NCI-H1436 (cell line): ENCODE measurements at regions not wholly inside any gene's neighbourhood (a gene's known extent, or its start where the extent isn't known, plus 50 kb on each side); places are given as distances from the start of the nearest gene placed in this dataset.

ENCODE experiments used
- DNase-seq: peaks from one replicate; lab custom pipeline; 2025; lab: John Stamatoyannopoulos, UW

DNA sequence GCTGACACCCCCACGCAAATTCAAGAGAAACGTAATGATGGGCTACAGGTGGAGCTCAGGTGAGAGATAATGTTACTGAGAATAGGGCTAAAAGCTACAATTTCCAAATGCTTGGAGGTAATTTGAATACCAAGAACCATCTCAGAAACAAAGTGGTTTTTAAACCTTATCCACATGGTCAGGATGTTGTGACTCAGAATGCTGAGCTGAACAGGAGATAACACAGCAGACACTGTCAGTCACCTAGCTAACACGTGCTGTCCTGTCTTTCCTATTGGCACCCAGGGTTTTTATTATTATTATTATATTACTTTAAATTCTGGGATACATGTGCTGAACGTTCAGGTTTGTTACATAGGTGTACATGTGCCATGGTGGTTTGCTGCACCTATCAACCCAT lies 233.0 kb upstream of the MAF start:
- no peak for DNase-seq

DNA sequence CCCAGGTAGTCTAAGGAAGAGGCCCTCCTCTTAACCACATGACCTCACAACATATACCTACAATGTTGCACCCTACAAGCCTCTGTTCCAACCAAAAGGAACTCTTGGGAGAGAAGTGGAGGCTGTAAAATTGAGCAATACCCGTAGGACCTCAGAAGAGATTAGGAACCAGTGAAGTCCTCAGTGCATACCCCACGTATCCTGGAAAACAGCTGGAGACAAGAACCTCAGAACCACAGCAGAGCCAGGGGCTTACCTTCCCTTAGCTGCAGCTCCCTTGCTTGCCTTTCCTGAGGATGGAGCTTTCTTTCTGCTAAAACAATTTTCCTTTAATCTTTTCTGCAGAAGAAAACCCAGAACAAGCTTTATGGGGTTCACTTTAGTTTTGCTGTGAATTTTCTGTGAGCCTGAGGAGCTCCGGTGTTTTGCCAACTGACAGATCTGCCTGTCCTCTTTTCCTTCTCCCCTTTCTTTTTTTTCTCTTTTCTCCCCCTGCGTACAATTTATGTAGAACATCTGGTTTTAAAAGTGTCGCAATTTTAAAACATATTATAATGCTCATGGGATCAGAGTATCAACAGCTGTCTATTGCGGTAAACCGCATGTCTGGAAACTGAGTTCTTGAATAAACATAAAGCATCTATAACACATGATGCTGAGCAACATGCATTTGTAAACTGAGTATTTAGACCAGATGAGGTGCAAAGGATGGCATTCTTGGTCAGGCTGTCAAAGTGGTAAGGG lies 226.4 kb upstream of the MAF start:
- no peak for DNase-seq

DNA sequence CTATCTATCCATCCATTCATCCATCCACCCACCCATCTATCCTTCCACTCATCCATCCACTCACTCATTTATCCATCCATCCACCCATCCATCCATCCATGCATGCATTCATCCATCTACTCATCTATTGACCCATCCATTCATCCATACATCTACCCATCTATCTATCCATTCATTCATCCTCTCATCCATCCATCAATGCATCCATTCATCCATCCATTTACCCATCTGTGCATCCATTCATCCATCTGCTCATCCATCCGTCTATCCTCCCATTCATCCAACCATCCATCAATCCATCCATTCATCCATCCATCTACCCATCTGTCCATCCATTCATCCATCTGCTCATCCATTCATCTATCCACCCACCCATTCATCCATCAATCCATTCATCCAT lies 224.5 kb upstream of the MAF start:
- no peak for DNase-seq

DNA sequence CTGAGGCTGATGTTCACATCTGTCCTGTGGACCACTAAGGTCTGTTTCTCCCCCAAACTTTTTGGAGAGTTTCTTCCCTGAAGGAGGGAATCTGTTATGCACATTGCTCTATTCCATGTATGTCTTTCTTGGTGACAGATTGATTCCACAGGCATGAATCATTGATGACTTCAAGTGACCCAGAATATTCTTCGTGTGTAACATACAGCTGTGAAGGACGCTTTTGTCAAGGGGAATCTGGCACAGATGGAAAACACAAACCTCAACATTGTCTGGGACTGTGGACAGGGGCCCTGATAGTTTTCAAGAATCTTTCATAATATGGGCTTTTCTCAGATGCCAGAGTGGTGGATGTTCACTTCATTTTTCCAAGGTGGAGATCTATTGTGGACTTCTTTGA lies 223.1 kb upstream of the MAF start:
- DNase-seq: no peak

DNA sequence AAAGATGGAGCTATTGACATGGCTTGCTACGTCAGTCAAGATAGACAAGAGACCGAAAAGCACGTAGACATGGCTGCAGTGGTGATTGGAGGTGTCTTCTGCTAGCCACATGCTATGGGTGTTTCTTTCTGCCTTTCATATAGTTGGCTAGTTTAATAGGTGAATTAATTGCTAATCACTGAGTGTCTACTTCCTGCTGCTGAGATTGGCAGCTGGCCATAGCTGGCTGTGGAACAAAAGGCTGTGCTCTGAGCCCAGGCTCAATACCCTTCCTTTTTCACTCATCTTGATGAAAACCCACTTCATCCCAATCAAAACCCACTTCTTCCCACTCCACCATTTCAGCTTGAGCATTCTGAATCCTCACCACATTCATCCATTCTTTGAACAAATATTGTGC lies 221.4 kb upstream of the MAF start:
- DNase-seq: no peak

DNA sequence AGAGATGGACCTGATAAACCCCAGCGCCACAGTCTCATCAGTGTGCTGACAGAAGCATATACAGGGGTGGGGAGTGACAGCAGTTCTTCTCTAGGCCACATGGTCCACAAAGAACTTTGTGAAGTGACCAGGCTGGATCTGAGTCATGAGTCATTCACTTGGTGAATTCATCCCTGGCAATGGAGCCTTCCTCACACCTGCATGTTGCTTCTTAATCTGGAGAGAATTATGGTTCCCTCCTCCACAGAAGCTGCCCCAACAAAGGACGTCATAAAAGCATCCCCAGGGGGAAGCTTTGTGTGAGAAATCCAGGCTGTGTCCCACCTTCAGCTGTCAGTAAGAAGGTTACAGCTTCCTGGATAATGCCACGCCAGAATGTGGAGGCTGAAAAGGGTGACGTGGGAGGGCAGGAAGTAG lies 215.6 kb upstream of the MAF start:
- DNase-seq: no peak

DNA sequence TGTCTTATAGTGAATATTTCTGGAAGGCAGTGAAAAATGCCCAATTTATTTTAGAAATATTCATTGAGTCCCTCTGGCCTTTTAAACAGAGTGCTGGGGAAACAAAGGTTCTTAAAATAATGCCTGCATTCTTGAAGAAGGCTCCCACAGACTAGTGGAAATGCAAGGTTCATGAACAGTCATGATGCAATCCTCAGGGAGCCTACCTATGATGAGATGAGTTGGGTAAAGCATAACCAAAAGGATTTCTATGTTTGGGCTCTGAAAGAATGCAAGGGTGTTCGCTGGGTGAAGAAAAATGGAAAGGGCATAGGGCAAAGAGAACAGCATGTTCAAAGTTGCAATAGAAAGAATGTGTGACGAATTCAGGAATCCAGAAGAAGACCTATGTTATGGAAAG lies 214.5 kb upstream of the MAF start:
- no peak for DNase-seq

DNA sequence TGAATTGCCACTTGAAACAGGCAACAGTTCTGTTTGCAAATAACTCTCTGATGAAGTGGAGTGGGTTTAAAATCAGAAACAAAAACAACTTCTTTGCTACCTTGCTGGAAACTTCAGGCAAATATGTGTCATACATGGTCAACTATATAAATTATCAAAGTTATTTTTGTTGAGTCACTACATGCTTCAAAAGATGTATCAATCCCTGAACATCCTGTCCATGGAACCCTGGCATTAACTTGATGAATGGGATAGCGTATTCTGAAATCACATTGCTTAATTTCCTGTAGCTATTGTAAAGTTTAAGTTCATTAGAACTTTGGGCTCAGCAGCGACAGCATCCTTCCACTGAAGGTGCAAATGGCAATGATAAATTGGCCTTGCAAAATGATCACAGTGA lies 213.6 kb upstream of the MAF start:
- DNase-seq: no peak

DNA sequence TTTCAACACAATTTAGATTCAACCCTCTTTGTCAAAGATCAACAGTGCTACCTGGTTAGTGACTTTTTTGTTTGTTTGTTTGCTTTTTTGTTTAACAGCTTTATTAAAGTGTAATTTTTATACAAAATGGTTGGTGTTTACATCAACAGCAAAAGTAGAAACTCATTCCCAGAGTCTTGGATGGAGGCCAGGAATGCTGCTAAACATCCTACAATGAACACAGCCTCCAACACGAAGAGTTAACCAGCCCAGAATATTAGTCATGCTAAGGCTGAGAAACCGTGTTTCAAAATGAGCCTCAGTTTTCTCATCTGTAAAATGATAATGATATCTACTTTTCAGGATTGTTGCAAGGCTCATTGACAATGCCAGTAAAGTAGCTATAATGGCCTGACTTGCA lies 211.0 kb upstream of the MAF start:
- no peak for DNase-seq

DNA sequence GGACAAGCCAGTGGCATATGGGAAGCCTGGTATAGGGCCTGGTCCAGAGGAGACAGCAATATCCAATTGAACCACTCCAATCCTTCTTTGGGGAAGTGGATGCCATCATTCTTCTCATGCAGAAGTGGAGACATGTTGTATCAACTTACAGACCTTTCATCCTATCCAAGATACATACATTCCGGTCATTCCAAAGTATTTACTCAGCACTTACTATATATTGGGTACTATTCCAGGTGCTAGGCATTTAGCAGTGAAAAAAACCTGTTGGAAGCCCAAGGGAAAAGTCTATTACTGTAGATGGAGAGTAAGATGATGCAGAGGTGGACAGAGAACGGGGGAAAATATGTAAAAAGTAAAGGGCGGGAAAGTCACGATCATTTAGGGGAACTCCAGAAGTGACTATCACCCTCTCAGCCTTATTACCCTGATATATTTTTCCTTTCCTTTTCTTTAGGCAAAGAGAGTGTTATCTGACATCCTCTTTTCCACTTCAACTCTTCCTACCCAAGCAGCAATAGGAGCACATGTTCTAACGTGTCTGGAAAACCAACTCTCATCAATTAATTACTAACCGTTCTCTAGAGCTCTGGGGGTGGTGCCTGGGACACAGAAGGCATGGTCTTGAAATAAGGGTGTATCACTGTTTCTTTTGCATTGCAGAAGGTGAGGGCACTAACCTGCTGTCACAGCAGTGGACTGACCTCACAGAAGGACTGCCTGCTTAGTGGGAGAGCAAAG lies 210.1 kb upstream of the MAF start:
- DNase-seq: no peak

DNA sequence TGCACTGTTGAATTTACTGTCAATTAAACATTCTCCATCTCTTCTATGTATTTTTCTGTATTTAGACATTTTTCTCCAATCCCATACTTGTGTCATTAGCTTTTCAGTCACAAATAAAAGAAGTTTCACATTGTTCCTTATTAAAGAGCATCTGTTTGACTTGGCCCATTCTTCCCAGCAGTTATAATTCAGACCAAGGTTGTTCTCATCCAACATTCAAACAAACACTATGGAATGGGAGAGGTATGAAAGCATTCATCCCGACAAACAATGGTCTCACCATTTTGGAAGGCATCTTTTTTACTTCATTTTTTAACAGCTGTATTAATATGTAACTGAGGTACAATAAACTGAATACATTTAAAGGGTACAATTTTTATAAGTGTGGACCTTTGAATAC lies 208.8 kb upstream of the MAF start:
- DNase-seq: no peak

DNA sequence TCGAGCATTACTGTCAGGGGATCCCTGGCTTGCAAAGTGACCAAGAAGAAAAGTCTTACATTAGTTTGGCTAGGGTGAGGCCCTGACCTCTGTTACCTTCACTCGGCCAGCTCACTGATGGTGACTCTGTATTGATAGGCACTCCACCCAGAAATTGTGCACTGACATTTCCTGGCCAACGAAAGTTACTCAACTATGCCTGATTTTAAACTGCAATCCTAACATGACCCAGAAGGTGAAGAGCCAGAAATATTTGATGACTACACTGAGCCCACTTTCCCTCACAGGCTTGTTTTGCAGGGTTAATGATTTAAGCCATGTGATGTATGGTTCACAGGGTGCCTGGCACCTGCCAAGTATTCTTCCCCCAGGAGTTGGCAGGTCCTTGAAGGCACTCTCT lies 208.2 kb upstream of the MAF start:
- DNase-seq: no peak

DNA sequence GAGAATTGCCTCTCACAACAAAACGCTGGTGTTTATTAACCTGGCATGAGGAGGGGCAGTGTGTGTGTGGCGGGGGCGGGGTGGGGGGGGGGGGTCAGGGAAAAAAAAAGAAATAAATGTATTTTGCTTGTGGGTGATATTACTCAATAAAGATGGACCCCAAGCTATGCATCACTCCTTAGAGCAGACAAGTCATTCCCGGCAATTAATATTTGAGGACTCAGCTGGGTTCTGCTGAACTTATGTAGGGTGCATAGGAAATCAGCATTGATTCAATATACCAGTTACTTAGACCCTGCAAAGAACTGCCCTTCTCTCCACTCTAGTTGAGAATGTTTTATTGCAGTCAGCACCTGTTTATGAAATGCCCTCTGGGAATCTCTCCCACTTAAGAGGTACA lies 206.2 kb upstream of the MAF start:
- no peak for DNase-seq

DNA sequence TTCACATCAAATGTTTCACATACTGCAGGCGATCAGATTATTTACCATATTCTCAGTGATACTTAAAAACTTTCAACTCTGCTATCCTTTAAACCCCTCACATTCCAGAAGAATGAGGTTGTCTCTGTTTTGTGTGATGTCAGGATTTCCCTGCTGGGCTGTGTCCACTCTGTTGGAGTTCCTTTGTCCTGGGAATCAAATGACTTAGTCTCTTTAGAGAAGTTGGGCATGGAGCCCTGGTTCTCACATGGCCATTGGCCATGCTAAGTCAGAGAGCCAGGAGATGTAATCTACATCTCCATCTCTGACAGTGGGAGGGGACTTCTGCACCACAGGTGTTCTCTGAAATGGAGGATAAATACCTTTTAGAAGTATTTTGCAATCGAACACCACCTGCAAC lies 205.1 kb upstream of the MAF start:
- no peak for DNase-seq

DNA sequence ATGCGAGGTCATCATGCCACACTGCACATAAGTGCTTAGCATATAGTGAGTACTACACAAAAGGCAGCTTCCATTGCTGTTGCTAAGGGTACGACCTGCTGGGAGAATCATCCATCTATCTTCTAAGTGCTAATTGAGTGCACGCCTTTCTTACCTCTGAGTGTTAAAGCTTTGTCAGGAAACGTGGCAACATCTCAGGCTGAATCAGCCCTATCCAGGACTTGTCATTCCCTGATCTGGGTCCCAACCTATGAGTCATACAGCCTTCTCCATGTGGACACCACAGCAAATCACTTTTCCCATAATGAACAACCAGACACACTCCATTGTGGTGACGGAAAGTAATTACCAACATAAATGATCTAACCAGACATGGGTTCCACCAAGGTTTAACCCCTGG lies 201.1 kb upstream of the MAF start:
- no peak for DNase-seq

DNA sequence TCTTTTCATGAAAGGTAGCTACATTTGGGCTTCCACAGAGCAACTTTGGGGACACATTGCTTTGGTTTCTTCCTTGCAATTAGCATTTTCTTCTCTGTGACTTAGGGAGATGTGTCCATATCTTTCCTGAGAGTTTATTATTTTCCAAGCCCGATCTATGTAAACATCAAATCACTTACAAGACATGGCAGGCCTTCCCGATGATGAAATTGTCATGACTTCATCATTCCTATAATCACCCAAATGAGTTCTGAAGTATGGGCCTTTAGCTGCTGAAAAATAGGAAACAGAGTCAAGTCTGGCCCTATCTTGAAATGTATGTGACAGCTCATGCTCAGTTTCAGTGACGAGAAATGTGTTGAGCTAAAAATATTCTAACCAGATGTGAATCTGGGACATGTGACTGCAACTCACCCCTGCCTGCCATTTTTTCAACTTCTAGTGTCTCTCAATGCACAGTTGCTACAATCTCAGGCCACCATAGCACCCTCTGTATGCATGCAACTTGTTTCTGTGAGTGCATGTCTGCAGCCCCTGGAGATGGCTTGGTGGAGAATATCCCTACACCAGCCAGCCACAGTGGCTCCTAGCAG lies 199.6 kb upstream of the MAF start:
- no peak for DNase-seq

DNA sequence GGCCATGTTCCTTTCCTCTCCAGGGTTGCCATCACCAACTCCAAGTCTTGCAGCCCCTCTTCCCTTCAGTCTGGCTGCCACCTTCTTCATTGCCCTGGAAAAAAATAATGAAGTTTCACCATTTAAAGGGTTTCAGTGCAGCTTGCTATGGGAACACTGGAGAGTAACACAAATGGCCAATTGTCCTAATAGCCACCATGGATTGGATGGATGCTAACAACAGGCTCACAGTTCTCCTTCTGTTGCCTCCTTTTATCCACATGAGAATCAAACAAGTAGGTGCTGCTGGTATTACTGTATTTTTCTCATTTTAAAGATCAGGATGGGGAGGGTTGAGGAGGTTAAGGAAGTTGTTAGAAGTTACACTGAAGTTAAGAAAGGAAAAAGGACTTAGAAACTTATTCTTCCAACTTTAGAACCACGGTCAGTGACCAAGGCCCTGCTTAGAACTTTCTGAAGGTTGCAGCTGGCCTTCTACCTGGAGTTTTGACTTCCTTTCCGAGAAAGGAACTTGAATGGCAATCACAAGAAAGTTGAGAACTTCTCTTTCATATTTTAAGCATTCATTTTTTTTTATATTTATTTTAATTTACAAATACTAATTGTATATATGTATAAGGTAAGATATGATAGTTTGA lies 198.0 kb upstream of the MAF start:
- DNase-seq: no peak

DNA sequence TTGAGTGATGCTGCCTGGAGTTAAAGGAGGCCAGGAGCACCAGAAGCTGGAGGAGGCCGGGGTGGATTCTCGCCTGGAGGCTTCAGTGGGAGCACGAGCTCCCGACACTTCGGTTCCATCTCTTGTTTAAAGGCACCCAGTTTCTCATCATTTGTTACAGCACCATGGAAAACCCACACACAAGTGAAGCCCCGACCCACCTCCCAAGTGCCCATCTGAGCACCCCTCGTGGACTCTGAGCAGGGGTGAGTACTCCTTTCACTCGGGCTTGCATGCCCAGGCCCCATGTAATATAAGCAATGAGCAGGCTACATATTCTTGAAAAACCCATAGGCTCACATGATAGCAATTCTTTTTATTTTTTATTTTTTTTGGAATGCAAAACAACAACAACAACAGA lies 196.9 kb upstream of the MAF start:
- no peak for DNase-seq

DNA sequence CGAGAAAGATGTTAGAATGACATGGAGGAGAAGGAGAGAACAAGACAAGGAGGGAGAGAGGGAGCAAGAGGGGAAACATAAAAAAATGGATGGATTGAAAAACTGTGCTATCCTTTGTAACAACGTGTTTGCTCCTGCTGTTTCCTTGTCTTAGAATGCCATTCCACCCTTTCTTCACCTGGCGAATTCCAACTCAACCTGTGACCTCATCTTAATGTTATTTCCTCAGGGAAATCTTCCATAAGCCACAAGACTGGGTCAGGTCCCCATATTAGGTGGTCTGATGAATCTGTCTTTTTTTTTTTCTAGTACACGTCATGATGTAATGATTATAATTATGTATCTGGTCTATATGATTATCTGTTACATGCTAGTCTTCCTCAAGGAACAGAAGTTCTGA lies 195.0 kb upstream of the MAF start:
- no peak for DNase-seq

DNA sequence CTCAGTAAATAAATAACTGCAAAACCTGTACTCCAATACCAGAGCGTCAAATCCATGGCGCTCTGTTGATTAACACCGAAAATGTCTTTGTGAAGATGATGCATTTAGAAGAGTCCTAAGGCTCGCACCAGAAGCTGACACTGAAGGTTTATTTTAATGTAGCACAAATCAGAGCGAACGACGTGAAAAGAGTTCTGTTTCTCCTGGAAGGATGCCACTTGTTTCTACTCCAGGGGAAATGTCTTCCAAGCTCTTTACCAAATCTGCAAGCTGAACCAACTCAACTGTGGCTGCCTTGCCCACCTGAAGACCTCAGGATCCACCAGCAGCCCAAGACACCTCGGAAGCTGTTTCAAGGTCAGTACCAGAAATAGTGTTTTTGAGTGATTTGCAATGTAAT lies 194.4 kb upstream of the MAF start:
- no peak for DNase-seq

DNA sequence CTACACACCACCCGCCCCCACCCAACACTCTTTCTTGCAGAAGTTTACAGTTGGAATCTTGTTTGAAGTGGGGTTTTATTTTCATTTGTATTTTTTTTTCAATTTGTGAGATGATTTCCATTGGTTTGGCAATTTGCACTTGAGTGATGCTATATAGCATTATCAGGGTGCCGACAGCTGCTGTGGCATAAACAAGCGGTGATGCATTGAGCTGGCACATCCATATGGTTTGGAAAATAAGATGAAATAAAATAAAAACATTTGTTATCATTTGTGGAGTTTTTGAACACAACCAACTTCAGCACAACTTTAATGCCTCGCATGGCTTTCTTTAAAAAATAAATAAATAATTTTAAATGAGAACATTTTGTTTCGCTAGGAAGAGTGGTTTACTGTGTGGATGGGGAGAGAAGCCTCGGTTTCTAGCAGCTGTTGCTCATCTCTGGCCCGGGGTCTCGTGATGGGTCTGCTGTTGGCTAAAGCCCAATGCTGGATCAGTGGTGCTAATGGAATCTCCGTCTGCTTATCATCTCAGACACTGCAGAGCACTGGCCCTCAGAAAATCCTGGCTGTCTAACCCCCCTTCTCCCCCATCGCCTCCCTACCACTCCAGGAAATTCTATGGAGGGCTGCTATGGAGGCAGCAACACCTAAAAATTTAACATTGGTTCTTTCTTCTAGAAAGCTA lies 192.3 kb upstream of the MAF start:
- DNase-seq: no peak

DNA sequence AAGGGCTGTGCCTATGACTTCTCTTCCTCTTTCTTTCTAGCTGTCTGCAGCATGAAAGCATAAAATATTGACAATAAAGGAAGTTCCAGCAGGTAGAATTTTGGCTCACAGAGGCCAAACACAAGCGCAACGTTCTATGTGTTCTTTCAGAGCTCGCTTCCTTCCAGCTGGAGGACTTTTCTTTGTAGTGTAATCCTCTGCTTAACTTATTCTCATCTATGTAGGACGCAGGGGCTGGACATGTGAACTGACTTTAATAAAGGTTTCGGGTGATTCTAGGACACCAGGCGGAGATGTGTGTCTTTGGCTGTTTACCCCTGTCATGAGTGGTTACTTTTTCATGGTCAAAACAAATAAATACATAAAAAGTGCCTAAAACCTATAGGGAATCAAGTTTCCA lies 191.5 kb upstream of the MAF start:
- no peak for DNase-seq

DNA sequence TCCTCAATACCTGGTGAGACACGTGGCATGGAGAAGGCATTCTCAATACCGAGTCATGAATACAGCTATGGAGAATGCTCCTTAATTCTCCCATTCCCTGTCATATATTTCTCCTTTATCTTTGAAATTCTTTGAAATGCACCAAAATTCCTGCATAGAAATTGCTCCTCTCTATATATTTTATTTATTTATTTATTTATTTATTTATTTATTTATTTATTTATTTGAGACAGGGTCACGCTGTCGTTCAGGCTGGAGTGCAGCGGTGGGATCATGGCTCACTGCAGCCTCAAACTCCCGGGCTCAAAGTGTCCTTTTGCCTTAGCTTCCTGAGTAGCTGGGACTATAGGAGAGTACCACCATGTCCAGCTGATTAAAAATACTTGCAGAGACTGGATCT lies 190.3 kb upstream of the MAF start:
- no peak for DNase-seq
